Progenitor cell of endocrine pancreas (in vitro differentiated cells): ENCODE measurements at regions not wholly inside any gene's neighbourhood (a gene's known extent, or its start where the extent isn't known, plus 50 kb on each side); places are given as distances from the start of the nearest gene placed in this dataset.
A peak's percentile ranks its signal among the peaks of the same experiment; 100 is the strongest.

Experiments used
- DNase-seq: peaks from one replicate; pipeline ENCODE4 v3.0.0; 2021; ENCODE audit warnings: low spot score; ENCODE audit not compliant: unreplicated experiment
- H3K27ac Mint-ChIP-seq: 2 replicates; pipeline ENCODE4 v1.8.0; 2021; ENCODE audit warnings: mild to moderate bottlenecking, moderate library complexity, mixed read lengths
- H3K27me3 Mint-ChIP-seq: 2 replicates; pipeline ENCODE4 v1.8.0; 2021; ENCODE audit warnings: mixed read lengths
- H3K36me3 Mint-ChIP-seq: 2 replicates; pipeline ENCODE4 v1.8.0; 2022; ENCODE audit warnings: mixed read lengths; ENCODE audit not compliant: insufficient read depth
- H3K4me1 Mint-ChIP-seq: 2 replicates; pipeline ENCODE4 v1.8.0; 2021; ENCODE audit warnings: low read depth, mixed read lengths
- H3K4me3 Mint-ChIP-seq: 2 replicates; pipeline ENCODE4 v1.8.0; 2021; ENCODE audit warnings: low read depth, mild to moderate bottlenecking, moderate library complexity, mixed read lengths
- H3K9me3 Mint-ChIP-seq: 2 replicates; pipeline ENCODE4 v1.8.0; 2021; ENCODE audit warnings: low read depth, mixed read lengths
- CTCF ChIP-seq: fragments of 200-600 bp; sonication (generic); IDR thresholded peaks from one replicate; pipeline ENCODE4 v1.5.0; 2021; ENCODE audit warnings: antibody characterized with exemption, mild to moderate bottlenecking; ENCODE audit not compliant: unreplicated experiment

GRCh38 chr4:100099746-100100145 is 90.5 kb downstream of the DDIT4L start:
- no peak overlapping the region for H3K4me3 Mint-ChIP-seq
- H3K27me3 Mint-ChIP-seq, result peaks cover 7% of the 10 kb centered on the region
- H3K36me3 Mint-ChIP-seq, result no peaks in the 10 kb centered on the region
- DNase-seq, result no peak
- no peaks in the 10 kb centered on the region for H3K9me3 Mint-ChIP-seq
- H3K27ac Mint-ChIP-seq, result no peak overlapping the region
- peaks cover 27% of the 10 kb centered on the region for H3K4me1 Mint-ChIP-seq
- TF ChIP-seq CTCF, result no peak

GRCh38 chr4:100098681-100099080 is 91.6 kb downstream of the DDIT4L start:
- Mint-ChIP-seq H3K27me3 (peaks cover 7% of the 10 kb centered on the region), H3K27ac (no peak overlapping the region), H3K36me3 (no peaks in the 10 kb centered on the region), H3K9me3 (no peaks in the 10 kb centered on the region), H3K4me3 (no peak overlapping the region), H3K4me1 (peaks cover 29% of the 10 kb centered on the region)
- TF ChIP-seq CTCF, result no peak
- no peak for DNase-seq

GRCh38 chr4:100098011-100098545 is 92.2 kb downstream of the DDIT4L start:
- Mint-ChIP-seq H3K4me1 (peaks cover 30% of the 10 kb centered on the region), H3K27me3 (peaks cover 7% of the 10 kb centered on the region), H3K4me3 (no peak overlapping the region), H3K27ac (peak overlapping the region; percentile 40), H3K9me3 (no peaks in the 10 kb centered on the region), H3K36me3 (no peaks in the 10 kb centered on the region)
- DNase-seq, result no peak
- no peak for TF ChIP-seq CTCF

- peak; percentile 16 for DNase-seq
- peaks cover 7% of the 10 kb centered on the region for H3K27me3 Mint-ChIP-seq
- no peaks in the 10 kb centered on the region for H3K36me3 Mint-ChIP-seq
- H3K27ac Mint-ChIP-seq, result no peak overlapping the region
- no peak overlapping the region for H3K4me3 Mint-ChIP-seq
- TF ChIP-seq CTCF, result peak; percentile 76
- H3K4me1 Mint-ChIP-seq, result peaks cover 30% of the 10 kb centered on the region
- no peaks in the 10 kb centered on the region for H3K9me3 Mint-ChIP-seq
Measured at GRCh38 chr4:100095729-100096595, 94.3 kb downstream of the DDIT4L start.

- Mint-ChIP-seq H3K27ac (peak overlapping the region; percentile 87), H3K4me3 (no peak overlapping the region), H3K4me1 (peaks cover 14% of the 10 kb centered on the region), H3K27me3 (peaks cover 7% of the 10 kb centered on the region), H3K36me3 (no peaks in the 10 kb centered on the region), H3K9me3 (no peaks in the 10 kb centered on the region)
- TF ChIP-seq CTCF, result peak; percentile 87
- DNase-seq, result peak; percentile 54
Measured at GRCh38 chr4:100093091-100093866, 97.0 kb downstream of the DDIT4L start.
